WTC11 (cell line): ENCODE measurements at regions not wholly inside any gene's neighbourhood (a gene's known extent, or its start where the extent isn't known, plus 50 kb on each side); places are given as distances from the start of the nearest gene placed in this dataset.

Experiments
- ATAC-seq: fragments of 200-7000 bp; cut with Tn5 transposase; 2 replicates; pipeline ENCODE4 v1.10.0; 2021; ENCODE audit warnings: mild to moderate bottlenecking, moderate library complexity
- CTCF ChIA-PET: fragments of 300-600 bp; sonication (Branson Sonifier 250); formaldehyde crosslinking; loops from one replicate; lab custom pipeline; 2021; ENCODE audit warnings: antibody characterized with exemption; lab: Charles Lee
- POLR2A ChIA-PET: fragments of 350-600 bp; sonication (Branson Sonifier 250); formaldehyde crosslinking; loops from one replicate; lab custom pipeline; 2021; ENCODE audit warnings: antibody characterized with exemption; lab: Charles Lee
- DNase-seq: peaks from one replicate; pipeline ENCODE4 v3.0.0; 2021; ENCODE audit warnings: low spot score
- H3K27ac Mint-ChIP-seq: 2 replicates; pipeline ENCODE4 v1.8.0; 2021; ENCODE audit warnings: mixed read lengths
- H3K27me3 Mint-ChIP-seq: 2 replicates; pipeline ENCODE4 v1.8.0; 2021; ENCODE audit warnings: low read depth, mild to moderate bottlenecking, moderate library complexity, mixed read lengths
- H3K36me3 Mint-ChIP-seq: 2 replicates; pipeline ENCODE4 v1.8.0; 2021; ENCODE audit warnings: mixed read lengths
- H3K4me1 Mint-ChIP-seq: 2 replicates; pipeline ENCODE4 v1.8.0; 2022; ENCODE audit warnings: mixed read lengths
- H3K4me3 Mint-ChIP-seq: 2 replicates; pipeline ENCODE4 v1.8.0; 2021; ENCODE audit warnings: mild to moderate bottlenecking, moderate library complexity, mixed read lengths
- H3K9me3 Mint-ChIP-seq: 2 replicates; pipeline ENCODE4 v1.8.0; 2021; ENCODE audit warnings: mixed read lengths
- AFF4 ChIP-seq: sonication (generic); formaldehyde crosslinking; IDR thresholded peaks from 2 replicates; pipeline ENCODE4 v1.8.1; 2023; ENCODE audit warnings: mild to moderate bottlenecking, missing genetic modification reagents, borderline replicate concordance
- ATF1 ChIP-seq: sonication (generic); formaldehyde crosslinking; IDR thresholded peaks from 2 replicates; pipeline ENCODE4 v1.8.1; 2023; ENCODE audit warnings: mild to moderate bottlenecking, moderate library complexity, missing genetic modification reagents
- ATF6 ChIP-seq: sonication (generic); formaldehyde crosslinking; IDR thresholded peaks from 2 replicates; pipeline ENCODE4 v1.8.1; 2023; ENCODE audit warnings: mild to moderate bottlenecking, missing genetic modification reagents
- CDX4 ChIP-seq: fragments of 250-450 bp; sonication (Bioruptor Pico); IDR thresholded peaks from 2 replicates; pipeline ENCODE4 v1.9.0; 2021; ENCODE audit warnings: moderate library complexity, mild to moderate bottlenecking, inconsistent platforms, borderline replicate concordance
- CREB1 ChIP-seq: sonication (generic); formaldehyde crosslinking; IDR thresholded peaks from 2 replicates; pipeline ENCODE4 v1.8.0; 2023; ENCODE audit warnings: mild to moderate bottlenecking, missing genetic modification reagents
- CREM ChIP-seq: sonication (generic); formaldehyde crosslinking; IDR thresholded peaks from 2 replicates; pipeline ENCODE4 v1.8.1; 2022; ENCODE audit warnings: mild to moderate bottlenecking, missing genetic modification reagents, moderate library complexity
- E2F4 ChIP-seq: sonication (generic); formaldehyde crosslinking; IDR thresholded peaks from 2 replicates; pipeline ENCODE4 v1.8.1; 2022; ENCODE audit warnings: low read depth, mild to moderate bottlenecking, moderate library complexity, missing genetic modification reagents, borderline replicate concordance
- ELF4 ChIP-seq: sonication (generic); formaldehyde crosslinking; IDR thresholded peaks from 2 replicates; pipeline ENCODE4 v1.8.1; 2022; ENCODE audit warnings: low read depth, mild to moderate bottlenecking, moderate library complexity, missing genetic modification reagents
- EMX1 ChIP-seq: fragments of 250-450 bp; sonication (Bioruptor Pico); IDR thresholded peaks from 2 replicates; pipeline ENCODE4 v1.8.0; 2021; ENCODE audit warnings: mild to moderate bottlenecking
- ERG ChIP-seq: fragments of 250-450 bp; sonication (Bioruptor Pico); IDR thresholded peaks from 2 replicates; pipeline ENCODE4 v1.8.0; 2021; ENCODE audit warnings: mild to moderate bottlenecking
- FOXK1 ChIP-seq: sonication (generic); formaldehyde crosslinking; IDR thresholded peaks from 2 replicates; pipeline ENCODE4 v1.8.0; 2022; ENCODE audit warnings: mild to moderate bottlenecking, moderate library complexity, missing genetic modification reagents
- GRHL2 ChIP-seq: fragments of 250-450 bp; sonication (Bioruptor Pico); IDR thresholded peaks from 2 replicates; pipeline ENCODE4 v1.8.0; 2022; ENCODE audit warnings: mild to moderate bottlenecking, moderate library complexity; ENCODE audit not compliant: insufficient replicate concordance, severe bottlenecking
- KAT7 ChIP-seq: sonication (generic); formaldehyde crosslinking; IDR thresholded peaks from 2 replicates; pipeline ENCODE4 v1.8.1; 2023; ENCODE audit warnings: missing genetic modification reagents, mild to moderate bottlenecking, borderline replicate concordance
- MAX ChIP-seq: sonication (generic); formaldehyde crosslinking; IDR thresholded peaks from 2 replicates; pipeline ENCODE4 v1.8.0; 2022; ENCODE audit warnings: mild to moderate bottlenecking, missing genetic modification reagents
- MXD4 ChIP-seq: fragments of 250-450 bp; sonication (Bioruptor Pico); IDR thresholded peaks from 2 replicates; pipeline ENCODE4 v1.8.0; 2021; ENCODE audit warnings: mild to moderate bottlenecking, moderate library complexity, borderline replicate concordance
- NR2C2 ChIP-seq: sonication (generic); formaldehyde crosslinking; IDR thresholded peaks from 2 replicates; pipeline ENCODE4 v1.8.0; 2022; ENCODE audit warnings: mild to moderate bottlenecking, missing genetic modification reagents
- NR3C1 ChIP-seq: sonication (generic); formaldehyde crosslinking; conservative IDR thresholded peaks from 2 replicates; pipeline ENCODE4 v1.8.1; 2023; ENCODE audit warnings: low read depth, mild to moderate bottlenecking, missing genetic modification reagents
- RELA ChIP-seq: sonication (generic); formaldehyde crosslinking; IDR thresholded peaks from 2 replicates; pipeline ENCODE4 v1.8.1; 2022; ENCODE audit warnings: missing genetic modification reagents, mild to moderate bottlenecking, borderline replicate concordance
- TCF7 ChIP-seq: sonication (generic); formaldehyde crosslinking; IDR thresholded peaks from 2 replicates; pipeline ENCODE4 v1.8.0; 2022; ENCODE audit warnings: mild to moderate bottlenecking, low read depth, missing genetic modification reagents, moderate library complexity
- TEAD4 ChIP-seq: sonication (generic); formaldehyde crosslinking; IDR thresholded peaks from 2 replicates; pipeline ENCODE4 v1.8.0; 2022; ENCODE audit warnings: mild to moderate bottlenecking, missing genetic modification reagents
- ZMAT4 ChIP-seq: fragments of 250-450 bp; sonication (Bioruptor Pico); IDR thresholded peaks from 2 replicates; pipeline ENCODE4 v1.9.0; 2021; ENCODE audit warnings: mild to moderate bottlenecking
- ZNF138 ChIP-seq: sonication (generic); formaldehyde crosslinking; conservative IDR thresholded peaks from 2 replicates; pipeline ENCODE4 v1.8.1; 2022; ENCODE audit warnings: mild to moderate bottlenecking, moderate library complexity, missing genetic modification reagents
- ZNF512 ChIP-seq: sonication (generic); formaldehyde crosslinking; IDR thresholded peaks from 2 replicates; pipeline ENCODE4 v1.8.1; 2022; ENCODE audit warnings: missing genetic modification reagents, borderline replicate concordance
- ZNF671 ChIP-seq: fragments of 250-450 bp; sonication (Bioruptor Pico); IDR thresholded peaks from 2 replicates; pipeline ENCODE4 v1.8.0; 2021; ENCODE audit warnings: mild to moderate bottlenecking

GRCh38 chr5:35357973-35358372 is 127.7 kb upstream of the PRLR start:
- TF ChIP-seq CDX4 (no peak), ZNF512 (CRISPR knock-in tag) (no peak), ZNF138 (CRISPR knock-in tag) (no peak), ZNF671 (CRISPR knock-in tag) (no peak), TEAD4 (no peak), ELF4 (no peak), AFF4 (CRISPR knock-in tag) (no peak), EMX1 (CRISPR knock-in tag) (no peak), MAX (no peak), NR2C2 (no peak), E2F4 (CRISPR knock-in tag) (no peak), TCF7 (no peak), ZMAT4 (CRISPR knock-in tag) (no peak), ATF1 (no peak), ATF6 (no peak)
- Mint-ChIP-seq H3K9me3 (peaks cover 3% of the 10 kb centered on the region), H3K27ac (no peak overlapping the region), H3K4me1 (no peaks in the 10 kb centered on the region), H3K27me3 (no peaks in the 10 kb centered on the region), H3K4me3 (no peak overlapping the region), H3K36me3 (peaks cover 2% of the 10 kb centered on the region)
- ChIA-PET CTCF (no interaction called here), POLR2A (no interaction called here)
- DNase-seq (no peak), ATAC-seq (no peak)

GRCh38 chr5:35356725-35357124 is 126.4 kb upstream of the PRLR start:
- Mint-ChIP-seq H3K4me3 (no peak overlapping the region), H3K36me3 (peaks cover 15% of the 10 kb centered on the region), H3K9me3 (peaks cover 16% of the 10 kb centered on the region), H3K4me1 (no peaks in the 10 kb centered on the region), H3K27ac (no peak overlapping the region), H3K27me3 (peaks cover 2% of the 10 kb centered on the region; the same call in 1 of the 2 replicates)
- no peak for DNase-seq
- no peak for ATAC-seq
- TF ChIP-seq KAT7 (CRISPR knock-in tag) (no peak), E2F4 (CRISPR knock-in tag) (no peak), FOXK1 (CRISPR knock-in tag) (no peak), CREM (no peak), CREB1 (no peak), ELF4 (no peak), MXD4 (CRISPR knock-in tag) (no peak), NR2C2 (no peak), GRHL2 (CRISPR knock-in tag) (no peak), ERG (no peak), RELA (CRISPR knock-in tag) (no peak), NR3C1 (CRISPR knock-in tag) (no peak)
- ChIA-PET POLR2A (no interaction called here), CTCF (interaction anchor here (1.6 kb wide), 1 partner anchor 127 kb away, joined by 4 read pairs; the partner anchor contains the start of gene PRLR)
